ENCODE measurements at regions not wholly inside any gene's neighbourhood (a gene's known extent, or its start where the extent isn't known, plus 50 kb on each side); places are given as distances from the start of the nearest gene placed in this dataset.

GRCh38 chr9:101991926-101992325 is 253.5 kb upstream of the GRIN3A start:
- ATAC-seq = no peak
- TF ChIP-seq POLR2A (IDR thresholded peaks at IDR 0.05) (no peak), CTCF (IDR thresholded peaks at IDR 0.05) (no peak), EP300 (IDR thresholded peaks at IDR 0.05) (no peak), POLR2AphosphoS5 (IDR thresholded peaks at IDR 0.05) (no peak)
- Histone ChIP-seq H3K27ac (no peak overlapping the region), H3K9me3 (no peaks in the 10 kb centered on the region), H3K27me3 (no peaks in the 10 kb centered on the region), H3K36me3 (no peaks in the 10 kb centered on the region), H3K4me3 (no peak overlapping the region), H3K4me1 (no peaks in the 10 kb centered on the region)

- Histone ChIP-seq H3K4me3 (no peak overlapping the region), H3K27ac (no peak overlapping the region), H3K9me3 (no peaks in the 10 kb centered on the region), H3K36me3 (no peaks in the 10 kb centered on the region), H3K4me1 (no peaks in the 10 kb centered on the region), H3K27me3 (no peaks in the 10 kb centered on the region)
- TF ChIP-seq CTCF (IDR thresholded peaks at IDR 0.05) (peak in 3 of 4 experiments; percentile 20 to 47 (median 21)), POLR2A (IDR thresholded peaks at IDR 0.05) (no peak)
- ATAC-seq = no peak
- WGBS, 2 donors (ENCODE audit: low coverage in 1 of 2) = 10 to 21% methylated on average over 1 to 2 of the region's 2 CpGs
These were observed 239.3 kb upstream of the GRIN3A start for GRCh38 chr9:101977614-101978210.

- no peaks in the 10 kb centered on the region for H3K27me3 ChIP-seq
These were observed 232.2 kb upstream of the GRIN3A start for GRCh38 chr9:101970609-101971008.

GRCh38 chr9:101968392-101968791 is 229.9 kb upstream of the GRIN3A start:
- no peaks in the 10 kb centered on the region for H3K27me3 ChIP-seq
- H3K4me1 ChIP-seq = no peaks in the 10 kb centered on the region
- 87 to 88% methylated on average over 1 of the region's 1 CpG for WGBS, 2 donors (ENCODE audit: low coverage in 1 of 2)
- H3K4me3 ChIP-seq = no peak overlapping the region
- no peaks in the 10 kb centered on the region for H3K36me3 ChIP-seq
- no peak overlapping the region for H3K27ac ChIP-seq
- no peak for ATAC-seq
- TF ChIP-seq CTCF (IDR thresholded peaks at IDR 0.05) = no peak
- TF ChIP-seq EP300 (IDR thresholded peaks at IDR 0.05) = no peak
- TF ChIP-seq POLR2A (IDR thresholded peaks at IDR 0.05) = no peak
- no peak for TF ChIP-seq POLR2AphosphoS5 (IDR thresholded peaks at IDR 0.05)
- no peaks in the 10 kb centered on the region for H3K9me3 ChIP-seq

More at GRCh38 chr9:101970609-101971008, 232.2 kb upstream of the GRIN3A start:
- ATAC-seq = no peak
- no peak for TF ChIP-seq POLR2A (IDR thresholded peaks at IDR 0.05)
- no peak overlapping the region for H3K27ac ChIP-seq
- H3K4me3 ChIP-seq = no peak overlapping the region
- no peaks in the 10 kb centered on the region for H3K4me1 ChIP-seq
- H3K9me3 ChIP-seq = no peaks in the 10 kb centered on the region
- H3K36me3 ChIP-seq = no peaks in the 10 kb centered on the region

- no peaks in the 10 kb centered on the region for H3K36me3 ChIP-seq
- TF ChIP-seq POLR2A (IDR thresholded peaks at IDR 0.05) (no peak), EP300 (IDR thresholded peaks at IDR 0.05) (no peak), CTCF (IDR thresholded peaks at IDR 0.05) (no peak), POLR2AphosphoS5 (IDR thresholded peaks at IDR 0.05) (no peak)
- H3K4me3 ChIP-seq = no peak overlapping the region
- no peak for ATAC-seq
- no peak overlapping the region for H3K27ac ChIP-seq
- no peaks in the 10 kb centered on the region for H3K27me3 ChIP-seq
- WGBS, 2 donors (ENCODE audit: low coverage in 1 of 2) = 27 to 60% methylated on average over 1 of the region's 1 CpG
- H3K9me3 ChIP-seq = no peaks in the 10 kb centered on the region
- H3K4me1 ChIP-seq = no peaks in the 10 kb centered on the region
These were observed 228.2 kb upstream of the GRIN3A start for GRCh38 chr9:101966691-101967090.
